SK-N-SH (cell line): ENCODE measurements at regions not wholly inside any gene's neighbourhood (a gene's known extent, or its start where the extent isn't known, plus 50 kb on each side); places are given as distances from the start of the nearest gene placed in this dataset.

Experiments
- NFIC ChIP-seq: IDR thresholded peaks from 2 replicates; pipeline ENCODE4 v1.4.0; 2012; ENCODE audit warnings: borderline replicate concordance
- TF ChIP-seq, protein P1 (sequence below): fragments of 200-600 bp; sonication (generic); IDR thresholded peaks from 2 replicates; pipeline ENCODE4 v1.6.1; 2017; ENCODE audit warnings: antibody characterized with exemption, mild to moderate bottlenecking, moderate library complexity

GRCh38 chr14:82724316-82724715 lies 1190.7 kb upstream of the SEL1L start:
- TF ChIP-seq, protein P1, sequence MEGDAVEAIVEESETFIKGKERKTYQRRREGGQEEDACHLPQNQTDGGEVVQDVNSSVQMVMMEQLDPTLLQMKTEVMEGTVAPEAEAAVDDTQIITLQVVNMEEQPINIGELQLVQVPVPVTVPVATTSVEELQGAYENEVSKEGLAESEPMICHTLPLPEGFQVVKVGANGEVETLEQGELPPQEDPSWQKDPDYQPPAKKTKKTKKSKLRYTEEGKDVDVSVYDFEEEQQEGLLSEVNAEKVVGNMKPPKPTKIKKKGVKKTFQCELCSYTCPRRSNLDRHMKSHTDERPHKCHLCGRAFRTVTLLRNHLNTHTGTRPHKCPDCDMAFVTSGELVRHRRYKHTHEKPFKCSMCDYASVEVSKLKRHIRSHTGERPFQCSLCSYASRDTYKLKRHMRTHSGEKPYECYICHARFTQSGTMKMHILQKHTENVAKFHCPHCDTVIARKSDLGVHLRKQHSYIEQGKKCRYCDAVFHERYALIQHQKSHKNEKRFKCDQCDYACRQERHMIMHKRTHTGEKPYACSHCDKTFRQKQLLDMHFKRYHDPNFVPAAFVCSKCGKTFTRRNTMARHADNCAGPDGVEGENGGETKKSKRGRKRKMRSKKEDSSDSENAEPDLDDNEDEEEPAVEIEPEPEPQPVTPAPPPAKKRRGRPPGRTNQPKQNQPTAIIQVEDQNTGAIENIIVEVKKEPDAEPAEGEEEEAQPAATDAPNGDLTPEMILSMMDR, result no peak
- TF ChIP-seq NFIC, result no peak
